KOPT-K1 (cell line): ENCODE measurements at regions not wholly inside any gene's neighbourhood (a gene's known extent, or its start where the extent isn't known, plus 50 kb on each side); places are given as distances from the start of the nearest gene placed in this dataset.

Experiments used
- H3K27ac ChIP-seq: fragments of 200-600 bp; sonication (generic); 2 replicates; pipeline ENCODE4 v1.5.1; 2016; ENCODE audit warnings: antibody characterized with exemption, mild to moderate bottlenecking, low read depth, low read length; ENCODE audit not compliant: poor library complexity, severe bottlenecking
- H3K36me3 ChIP-seq: fragments of 200-600 bp; sonication (generic); 2 replicates; pipeline ENCODE4 v1.5.1; 2017; ENCODE audit warnings: antibody characterized with exemption, mild to moderate bottlenecking, low read length, moderate library complexity; ENCODE audit not compliant: insufficient read depth
- H3K9me3 ChIP-seq: fragments of 200-600 bp; sonication (generic); 2 replicates; pipeline ENCODE4 v1.5.1; 2017; ENCODE audit warnings: antibody characterized with exemption, low read length, mild to moderate bottlenecking; ENCODE audit not compliant: insufficient read depth, poor library complexity, severe bottlenecking

DNA sequence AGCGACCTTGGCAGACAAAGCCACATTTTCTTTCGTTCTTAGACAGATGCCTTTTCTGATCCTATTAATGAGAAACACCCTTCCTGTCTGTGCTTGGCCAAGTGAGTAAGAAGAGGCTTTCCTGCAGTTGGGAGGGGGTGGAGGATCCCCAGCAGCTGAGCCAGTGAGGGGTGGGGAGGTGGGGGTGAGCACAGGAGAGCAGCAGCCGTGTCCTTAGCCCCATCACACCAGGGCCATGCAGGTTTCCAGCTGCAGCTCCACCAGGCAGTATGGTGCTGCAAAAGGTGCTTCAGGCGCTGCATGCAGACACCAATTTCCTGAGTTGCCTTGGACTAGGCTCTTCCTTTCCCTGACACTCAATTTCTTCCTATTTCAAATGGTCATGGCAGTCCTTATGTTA is 123.3 kb upstream of the SIX2 start:
- H3K9me3 ChIP-seq, result no peaks in the 10 kb centered on the region
- no peak overlapping the region for H3K27ac ChIP-seq
- no peaks in the 10 kb centered on the region for H3K36me3 ChIP-seq

DNA sequence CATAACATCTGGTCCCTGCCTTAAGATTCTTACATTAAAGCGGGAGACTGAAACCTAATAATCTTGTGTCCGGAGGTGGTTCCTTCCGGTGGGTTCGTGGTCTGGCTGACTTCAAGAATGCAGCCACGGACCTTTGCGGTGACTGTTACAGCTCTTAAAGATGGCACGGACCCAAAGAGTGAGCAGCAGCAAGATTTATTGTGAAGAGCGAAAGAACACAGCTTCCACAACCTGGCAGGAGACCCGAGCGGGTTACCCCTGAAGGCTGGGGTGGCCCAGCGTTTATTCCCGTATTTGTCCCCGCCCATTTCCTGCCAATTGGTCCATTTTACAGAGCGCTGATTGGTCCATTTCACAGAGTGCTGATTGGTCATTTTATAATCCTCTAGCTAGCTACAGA is 122.3 kb upstream of the SIX2 start:
- H3K9me3 ChIP-seq, result no peaks in the 10 kb centered on the region
- no peak overlapping the region for H3K27ac ChIP-seq
- H3K36me3 ChIP-seq, result no peaks in the 10 kb centered on the region

- no peak overlapping the region for H3K27ac ChIP-seq
- H3K36me3 ChIP-seq, result no peaks in the 10 kb centered on the region
- H3K9me3 ChIP-seq, result no peaks in the 10 kb centered on the region
Observed at GRCh38 chr2:45130736-45131135, 121.5 kb upstream of the SIX2 start.

DNA sequence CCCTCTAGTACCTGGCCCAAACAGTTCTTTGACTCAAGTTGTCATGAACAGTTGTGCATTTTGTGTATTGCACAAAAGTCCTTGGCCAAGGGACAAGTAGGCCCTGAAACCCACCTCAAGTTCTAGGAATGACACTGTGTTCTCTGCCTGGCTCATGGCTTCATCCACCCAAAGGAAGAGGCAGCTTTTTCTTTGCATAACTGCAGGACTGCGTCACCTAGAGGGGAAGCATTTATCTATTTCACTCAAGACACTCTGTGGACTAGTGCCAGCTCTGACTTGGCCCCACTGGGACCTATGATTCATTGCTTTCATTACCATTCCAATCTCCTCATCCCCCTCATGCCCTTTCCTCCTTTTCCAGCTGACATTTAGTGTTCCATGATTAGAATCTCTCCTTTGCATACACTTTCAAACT is 119.3 kb upstream of the SIX2 start:
- Histone ChIP-seq H3K9me3 (no peaks in the 10 kb centered on the region), H3K36me3 (no peaks in the 10 kb centered on the region), H3K27ac (no peak overlapping the region)

GRCh38 chr2:45127891-45128290 is 118.6 kb upstream of the SIX2 start:
- H3K27ac ChIP-seq, result no peak overlapping the region
- H3K9me3 ChIP-seq, result no peaks in the 10 kb centered on the region
- no peaks in the 10 kb centered on the region for H3K36me3 ChIP-seq

GRCh38 chr2:45127321-45127720 is 118.1 kb upstream of the SIX2 start:
- no peak overlapping the region for H3K27ac ChIP-seq
- no peaks in the 10 kb centered on the region for H3K9me3 ChIP-seq
- no peaks in the 10 kb centered on the region for H3K36me3 ChIP-seq

DNA sequence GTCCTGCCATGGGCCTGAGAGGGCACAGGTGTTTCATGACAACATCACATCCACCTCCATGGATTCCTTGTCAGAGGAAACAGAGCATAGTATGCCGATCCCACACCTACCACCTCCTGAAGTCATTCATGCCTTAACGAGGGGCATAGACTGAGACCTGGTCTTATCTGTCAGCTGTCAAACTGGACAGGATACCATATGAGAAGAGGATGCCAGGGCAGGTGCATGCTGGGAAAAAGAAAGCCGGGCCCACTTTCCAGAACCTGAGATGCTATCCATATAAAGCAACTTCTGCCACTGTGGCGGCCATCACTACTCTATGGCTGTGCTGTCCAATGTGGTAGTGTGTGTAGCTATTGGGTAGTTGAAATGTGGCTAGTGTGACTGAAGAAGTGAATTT is 116.0 kb upstream of the SIX2 start:
- no peak overlapping the region for H3K27ac ChIP-seq
- no peaks in the 10 kb centered on the region for H3K36me3 ChIP-seq
- H3K9me3 ChIP-seq, result no peaks in the 10 kb centered on the region

DNA sequence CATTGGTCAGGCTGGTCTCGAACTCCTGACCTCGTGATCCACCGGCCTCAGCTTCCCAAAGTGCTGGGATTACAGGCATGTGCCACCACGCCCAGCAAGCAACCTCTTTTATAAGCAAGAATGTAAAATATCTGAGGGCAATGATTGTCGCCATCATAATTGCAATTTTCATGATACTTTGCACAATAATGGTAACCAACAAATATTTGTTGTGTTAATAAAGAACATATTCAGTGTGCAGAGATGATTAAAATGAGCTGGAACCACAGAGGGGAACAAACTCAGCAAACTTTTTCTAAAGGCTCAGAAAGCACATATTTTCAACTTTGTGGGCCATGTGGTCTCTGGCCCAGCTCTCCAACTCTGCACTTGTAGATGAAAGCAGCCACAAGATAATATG is 115.2 kb upstream of the SIX2 start:
- Histone ChIP-seq H3K27ac (no peak overlapping the region), H3K9me3 (no peaks in the 10 kb centered on the region), H3K36me3 (no peaks in the 10 kb centered on the region)

GRCh38 chr2:45123521-45124191 is 114.4 kb upstream of the SIX2 start:
- Histone ChIP-seq H3K36me3 (no peaks in the 10 kb centered on the region), H3K27ac (no peak overlapping the region), H3K9me3 (no peaks in the 10 kb centered on the region)

DNA sequence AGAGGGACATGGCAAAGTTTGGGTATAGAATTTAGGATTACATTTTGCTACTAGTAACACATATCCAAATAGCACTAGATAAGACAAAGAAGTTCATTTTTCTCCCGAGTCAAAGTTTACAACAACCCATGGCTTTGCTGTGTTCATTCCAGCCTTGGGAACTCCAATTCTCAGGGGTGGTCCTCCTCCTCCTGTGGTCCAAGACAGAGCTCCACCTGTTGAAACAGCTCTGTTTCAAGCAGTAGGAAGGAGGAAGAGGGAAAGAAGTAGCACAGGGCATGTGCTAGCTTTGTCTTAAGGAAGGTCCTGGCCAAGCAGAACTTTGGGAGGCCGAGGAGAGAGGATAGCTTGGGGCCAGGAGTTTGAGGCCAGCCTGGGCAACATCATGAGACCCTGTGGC is 113.8 kb upstream of the SIX2 start:
- Histone ChIP-seq H3K36me3 (no peaks in the 10 kb centered on the region), H3K27ac (no peak overlapping the region), H3K9me3 (no peaks in the 10 kb centered on the region)

- Histone ChIP-seq H3K36me3 (no peaks in the 10 kb centered on the region), H3K9me3 (no peaks in the 10 kb centered on the region), H3K27ac (no peak overlapping the region)
Observed at GRCh38 chr2:45121236-45121927, 112.1 kb upstream of the SIX2 start.

DNA sequence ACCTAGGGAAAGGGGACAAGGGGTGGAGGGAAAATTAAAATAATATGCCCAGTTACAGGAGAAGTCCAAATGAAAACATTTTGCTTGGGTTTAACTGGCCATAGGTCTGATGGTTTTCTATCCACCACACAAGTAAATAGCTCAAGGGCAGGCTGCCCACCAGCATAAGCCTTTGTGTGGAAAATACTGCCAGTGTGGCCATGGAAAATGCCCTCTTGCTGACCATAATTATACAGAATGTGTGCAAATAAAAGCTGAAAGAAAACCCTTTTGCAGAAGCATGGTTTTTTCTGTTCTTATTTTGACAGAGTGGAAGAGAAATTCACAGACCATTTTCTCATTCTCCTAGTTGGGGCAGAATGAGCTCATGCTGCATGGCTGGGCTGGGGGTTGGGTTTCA is 111.3 kb upstream of the SIX2 start:
- Histone ChIP-seq H3K27ac (no peak overlapping the region), H3K36me3 (no peaks in the 10 kb centered on the region), H3K9me3 (no peaks in the 10 kb centered on the region)

- H3K9me3 ChIP-seq, result no peaks in the 10 kb centered on the region
- no peak overlapping the region for H3K27ac ChIP-seq
- H3K36me3 ChIP-seq, result no peaks in the 10 kb centered on the region
Observed at GRCh38 chr2:45119855-45120254, 110.6 kb upstream of the SIX2 start.

GRCh38 chr2:45119038-45119437 is 109.8 kb upstream of the SIX2 start:
- Histone ChIP-seq H3K27ac (no peak overlapping the region), H3K36me3 (no peaks in the 10 kb centered on the region), H3K9me3 (no peaks in the 10 kb centered on the region)

DNA sequence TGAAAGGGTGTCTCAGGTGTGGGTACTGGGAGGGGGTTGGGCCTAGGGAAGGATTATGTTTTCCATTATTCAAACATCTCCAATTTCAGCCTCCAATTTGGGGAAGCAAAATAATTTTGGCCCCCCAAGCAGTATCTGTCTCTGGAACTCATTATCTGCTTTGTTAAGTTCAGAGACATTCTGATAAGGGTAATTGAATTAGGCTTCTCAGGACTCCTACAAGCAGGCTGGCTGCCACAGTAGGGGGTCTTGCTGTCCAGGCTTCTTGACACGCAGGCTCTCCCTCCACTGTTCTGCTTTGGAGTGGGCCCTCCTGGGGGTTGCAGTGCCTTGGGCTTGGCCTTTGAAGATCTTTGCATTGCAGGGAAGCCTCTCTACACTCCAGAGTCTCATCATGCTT is 108.1 kb upstream of the SIX2 start:
- H3K9me3 ChIP-seq, result no peaks in the 10 kb centered on the region
- no peaks in the 10 kb centered on the region for H3K36me3 ChIP-seq
- H3K27ac ChIP-seq, result no peak overlapping the region

DNA sequence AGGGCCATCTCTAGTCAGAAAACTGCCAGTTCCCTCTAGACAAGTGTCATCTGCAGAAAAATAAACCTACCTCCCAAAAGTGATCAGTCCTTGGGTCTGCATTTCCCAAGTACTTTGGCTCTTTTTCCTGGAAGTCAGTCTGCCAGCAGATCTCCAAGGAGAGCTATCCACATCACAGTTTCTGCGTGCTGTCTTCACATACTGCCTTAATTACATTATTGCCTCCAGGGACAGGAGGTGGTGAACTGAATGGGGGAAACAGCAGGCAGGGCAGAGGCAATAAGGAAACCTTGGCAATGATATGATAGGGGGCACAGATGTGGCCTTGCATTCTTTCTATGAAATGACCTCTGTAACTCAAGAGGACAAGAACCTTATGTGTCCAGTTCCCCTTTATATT is 105.9 kb upstream of the SIX2 start:
- Histone ChIP-seq H3K9me3 (no peaks in the 10 kb centered on the region), H3K27ac (no peak overlapping the region), H3K36me3 (no peaks in the 10 kb centered on the region)
